ENCODE measurements at regions not wholly inside any gene's neighbourhood (a gene's known extent, or its start where the extent isn't known, plus 50 kb on each side); places are given as distances from the start of the nearest gene placed in this dataset.

DNA sequence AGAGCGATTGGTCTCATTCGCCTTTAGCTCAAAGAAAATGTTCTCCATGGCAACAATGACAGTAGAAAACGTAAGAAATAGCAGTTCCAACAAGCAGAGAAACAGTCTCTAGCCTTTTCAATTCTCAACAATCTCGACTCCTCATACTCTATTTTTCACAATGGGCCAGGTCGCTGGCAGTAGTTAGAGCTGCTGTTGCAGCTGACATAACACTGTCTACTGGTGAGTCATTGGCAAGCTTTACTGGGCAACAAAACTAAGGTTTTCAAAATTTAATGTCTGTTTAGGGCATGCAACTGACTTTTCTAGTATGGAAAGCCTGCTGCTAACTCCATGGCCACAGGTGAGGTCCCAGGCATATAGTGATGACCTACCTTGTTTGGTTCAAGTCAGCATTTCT is 221.1 kb upstream of the KAZN start:
- TF ChIP-seq, protein P1, sequence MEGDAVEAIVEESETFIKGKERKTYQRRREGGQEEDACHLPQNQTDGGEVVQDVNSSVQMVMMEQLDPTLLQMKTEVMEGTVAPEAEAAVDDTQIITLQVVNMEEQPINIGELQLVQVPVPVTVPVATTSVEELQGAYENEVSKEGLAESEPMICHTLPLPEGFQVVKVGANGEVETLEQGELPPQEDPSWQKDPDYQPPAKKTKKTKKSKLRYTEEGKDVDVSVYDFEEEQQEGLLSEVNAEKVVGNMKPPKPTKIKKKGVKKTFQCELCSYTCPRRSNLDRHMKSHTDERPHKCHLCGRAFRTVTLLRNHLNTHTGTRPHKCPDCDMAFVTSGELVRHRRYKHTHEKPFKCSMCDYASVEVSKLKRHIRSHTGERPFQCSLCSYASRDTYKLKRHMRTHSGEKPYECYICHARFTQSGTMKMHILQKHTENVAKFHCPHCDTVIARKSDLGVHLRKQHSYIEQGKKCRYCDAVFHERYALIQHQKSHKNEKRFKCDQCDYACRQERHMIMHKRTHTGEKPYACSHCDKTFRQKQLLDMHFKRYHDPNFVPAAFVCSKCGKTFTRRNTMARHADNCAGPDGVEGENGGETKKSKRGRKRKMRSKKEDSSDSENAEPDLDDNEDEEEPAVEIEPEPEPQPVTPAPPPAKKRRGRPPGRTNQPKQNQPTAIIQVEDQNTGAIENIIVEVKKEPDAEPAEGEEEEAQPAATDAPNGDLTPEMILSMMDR (IDR thresholded peaks at IDR 0.05) = no peak
- no peak for TF ChIP-seq POLR2A (IDR thresholded peaks at IDR 0.05)
- no peak for TF ChIP-seq EP300 (IDR thresholded peaks at IDR 0.05; ENCODE audit: low read depth)
